NCI-H1694 (cell line): ENCODE measurements at regions not wholly inside any gene's neighbourhood (a gene's known extent, or its start where the extent isn't known, plus 50 kb on each side); places are given as distances from the start of the nearest gene placed in this dataset.

Experiments used
- DNase-seq: peaks from one replicate; lab custom pipeline; 2025; lab: John Stamatoyannopoulos, UW

GRCh38 chr2:8575038-8575833 lies 106.6 kb upstream of the ID2 start:
- DNase-seq: no peak

- DNase-seq: no peak
Observed at GRCh38 chr2:8575834-8576423, 105.9 kb upstream of the ID2 start.

GRCh38 chr2:8576525-8577167 lies 105.2 kb upstream of the ID2 start:
- DNase-seq: no peak

- DNase-seq: no peak
Observed at GRCh38 chr2:8577573-8577972, 104.3 kb upstream of the ID2 start.

GRCh38 chr2:8578335-8579244 lies 103.3 kb upstream of the ID2 start:
- no peak for DNase-seq

- no peak for DNase-seq
Observed at GRCh38 chr2:8579485-8580085, 102.3 kb upstream of the ID2 start.

- DNase-seq: no peak
Observed at GRCh38 chr2:8580316-8581233, 101.3 kb upstream of the ID2 start.

GRCh38 chr2:8581234-8581561 lies 100.7 kb upstream of the ID2 start:
- DNase-seq: no peak

- no peak for DNase-seq
Observed at GRCh38 chr2:8581601-8582041, 100.2 kb upstream of the ID2 start.

GRCh38 chr2:8582191-8582590 lies 99.7 kb upstream of the ID2 start:
- DNase-seq: no peak

- DNase-seq: no peak
Observed at GRCh38 chr2:8582651-8583399, 99.0 kb upstream of the ID2 start.

- no peak for DNase-seq
Observed at GRCh38 chr2:8583400-8584173, 98.3 kb upstream of the ID2 start.

GRCh38 chr2:8584174-8585066 lies 97.4 kb upstream of the ID2 start:
- DNase-seq: no peak

GRCh38 chr2:8586457-8587051 lies 95.3 kb upstream of the ID2 start:
- DNase-seq: no peak

- DNase-seq: no peak
Observed at GRCh38 chr2:8587251-8587791, 94.5 kb upstream of the ID2 start.

GRCh38 chr2:8587920-8588830 lies 93.7 kb upstream of the ID2 start:
- DNase-seq: no peak

GRCh38 chr2:8588831-8589191 lies 93.0 kb upstream of the ID2 start:
- no peak for DNase-seq
